ENCODE measurements at regions not wholly inside any gene's neighbourhood (a gene's known extent, or its start where the extent isn't known, plus 50 kb on each side); places are given as distances from the start of the nearest gene placed in this dataset.

- TF ChIP-seq CTCF (conservative IDR thresholded peaks at IDR 0.05 in 1 of 2, IDR thresholded peaks at IDR 0.05 in 1 of 2; ENCODE audit: low read depth in 1 of 2, low read length in 2 of 2) (no peak), EZH2 (IDR thresholded peaks at IDR 0.05; ENCODE audit: low read length, missing control alignments) (no peak)
These were observed 220.7 kb upstream of the SESN3 start for GRCh38 chr11:95451682-95452081.
